BLaER1 treated with 17β-estradiol and CSF1 and Interleukin-3, amounts not matched to agents 10 nM and 100 nM (cell line): ENCODE measurements at regions not wholly inside any gene's neighbourhood (a gene's known extent, or its start where the extent isn't known, plus 50 kb on each side); places are given as distances from the start of the nearest gene placed in this dataset.

Source experiments
- H3K27ac ChIP-seq, 11 experiments: shearing (Covaris generic); formaldehyde crosslinking; 2 replicates each; pipeline ENCODE4 v1.8.1; 2022
- H3K27me3 ChIP-seq, 11 experiments: shearing (Covaris generic); formaldehyde crosslinking; 2 replicates each; pipeline ENCODE4 v1.8.1; 2022
- H3K36me3 ChIP-seq, 11 experiments: shearing (Covaris generic); formaldehyde crosslinking; 2 replicates each; pipeline ENCODE4 v1.8.1; 2022
- H3K4me1 ChIP-seq, 10 experiments: shearing (Covaris generic); formaldehyde crosslinking; 2 replicates each; pipeline ENCODE4 v1.8.1; 2022
- H3K4me2 ChIP-seq, 11 experiments: shearing (Covaris generic); formaldehyde crosslinking; 2 replicates each; pipeline ENCODE4 v1.8.1; 2022
- H3K4me3 ChIP-seq, 10 experiments: shearing (Covaris generic); formaldehyde crosslinking; 2 replicates each; pipeline ENCODE4 v1.8.1; 2022
- H3K9ac ChIP-seq, 11 experiments: shearing (Covaris generic); formaldehyde crosslinking; 2 replicates each; pipeline ENCODE4 v1.8.1; 2022
- H3K9me3 ChIP-seq, 11 experiments: shearing (Covaris generic); formaldehyde crosslinking; replicated peaks in 1 of 11; 2 replicates each; pipeline ENCODE4 v1.8.1; 2022
- H4K20me1 ChIP-seq, 11 experiments: shearing (Covaris generic); formaldehyde crosslinking; 2 replicates each; pipeline ENCODE4 v1.8.1; 2022
- Cebpa-rat ChIP-seq, 11 experiments: shearing (Covaris generic); IDR thresholded peaks; 2 replicates each; pipeline ENCODE4 v1.8.1; 2022

GRCh38 chr5:135667204-135667603 lies 88.4 kb upstream of the CXCL14 start:
- Histone ChIP-seq H3K9ac (no peak overlapping the region), H3K4me1 (peaks cover 31 to 72% (median 57%) of the 10 kb centered on the region in 10 experiments), H4K20me1 (no peaks in the 10 kb centered on the region), H3K4me2 (peak overlapping the region; percentile 48 to 76 (median 71); a peak in 21 of 22 replicates), H3K27ac (peak overlapping the region in 8 of 11 experiments; percentile 0 to 70 (median 50); a peak in 12 of 22 replicates), H3K36me3 (no peaks in the 10 kb centered on the region), H3K4me3 (no peak overlapping the region), H3K27me3 (no peaks in the 10 kb centered on the region), H3K9me3 (no peaks in the 10 kb centered on the region)
- TF ChIP-seq Cebpa-rat (IDR thresholded peaks at IDR 0.05) = peak in 5 of 11 experiments; percentile 23 to 74 (median 46); a peak in 5 of 22 replicates

DNA sequence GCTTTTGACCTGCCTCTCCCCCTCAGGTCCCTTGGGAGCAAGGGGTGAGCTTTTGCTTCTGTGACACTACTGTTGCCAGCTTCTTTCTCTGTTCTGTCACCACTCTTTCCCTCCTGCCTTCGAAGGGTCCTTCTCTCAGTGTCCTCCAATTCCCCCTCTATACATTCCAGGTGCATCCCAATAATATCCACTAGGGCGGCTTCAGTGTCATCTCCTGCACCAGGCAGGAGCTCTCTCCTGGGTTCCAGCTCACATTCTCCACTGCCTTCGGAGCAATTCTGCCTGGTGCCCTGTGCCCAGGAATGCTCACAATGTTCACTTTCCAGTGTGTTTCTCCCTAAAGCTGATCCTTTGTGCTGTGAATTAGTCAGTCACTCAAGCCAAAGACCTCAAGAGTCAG lies 83.9 kb upstream of the CXCL14 start:
- peaks cover 21 to 52% (median 48%) of the 10 kb centered on the region in 10 experiments for H3K4me1 ChIP-seq
- no peak overlapping the region for H3K27ac ChIP-seq
- H3K9ac ChIP-seq = no peak overlapping the region
- TF ChIP-seq Cebpa-rat (IDR thresholded peaks at IDR 0.05) = no peak
- no peaks in the 10 kb centered on the region for H3K27me3 ChIP-seq
- no peaks in the 10 kb centered on the region for H4K20me1 ChIP-seq
- H3K4me2 ChIP-seq = peak overlapping the region in 8 of 11 experiments; percentile 20 to 71 (median 58); a peak in 16 of 22 replicates
- no peaks in the 10 kb centered on the region for H3K36me3 ChIP-seq
- H3K4me3 ChIP-seq = no peak overlapping the region
- H3K9me3 ChIP-seq = peaks cover 20 to 31% (median 23%) of the 10 kb centered on the region in 11 experiments

- Histone ChIP-seq H3K4me1 (peaks cover 19 to 46% (median 42%) of the 10 kb centered on the region in 10 experiments), H3K4me3 (no peak overlapping the region), H3K9me3 (peaks cover 20 to 35% (median 23%) of the 10 kb centered on the region in 11 experiments), H3K27me3 (no peaks in the 10 kb centered on the region), H3K36me3 (no peaks in the 10 kb centered on the region), H4K20me1 (no peaks in the 10 kb centered on the region), H3K9ac (no peak overlapping the region), H3K4me2 (peak overlapping the region in 8 of 11 experiments; percentile 20 to 71 (median 58); a peak in 16 of 22 replicates), H3K27ac (no peak overlapping the region)
- TF ChIP-seq Cebpa-rat (IDR thresholded peaks at IDR 0.05) = no peak
Observed at GRCh38 chr5:135662061-135662481, 83.3 kb upstream of the CXCL14 start.

DNA sequence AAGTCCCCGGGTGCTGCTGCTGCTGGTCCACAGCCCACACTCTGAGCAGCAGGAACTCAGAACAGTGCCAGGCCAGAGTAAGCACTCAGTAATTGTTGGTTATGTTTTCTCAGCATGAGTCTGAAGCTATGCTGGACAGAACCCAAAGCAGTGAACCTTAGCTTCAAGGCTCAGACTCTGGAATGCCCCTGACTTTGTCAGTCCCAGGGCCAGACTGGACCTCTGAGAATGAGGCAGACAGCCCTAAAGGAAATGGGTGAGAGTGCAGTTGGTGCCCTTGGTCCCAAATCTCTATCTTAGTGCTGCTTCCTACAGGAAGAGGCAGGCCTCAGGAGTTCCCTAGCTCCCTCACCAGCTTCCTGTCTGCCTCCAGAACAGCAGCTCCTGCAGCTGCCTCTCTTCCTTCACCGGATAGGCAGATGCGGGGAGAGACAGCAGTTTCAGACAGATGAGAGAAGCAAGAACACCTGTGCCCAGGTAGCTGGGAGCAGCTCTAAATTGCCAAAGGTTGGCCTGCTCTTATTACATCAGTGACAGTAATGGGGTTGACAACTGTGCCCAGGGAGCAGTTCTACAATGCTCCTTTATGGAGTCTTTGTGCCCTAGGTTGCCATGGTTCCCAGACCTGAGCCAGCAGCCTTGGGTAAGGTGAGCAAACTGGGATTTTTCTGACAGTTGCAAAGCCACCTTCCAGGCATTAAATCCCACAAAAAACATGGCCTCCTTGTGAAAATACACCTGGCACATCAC lies 82.2 kb upstream of the CXCL14 start:
- peak overlapping the region; percentile 25 to 74 (median 63); a peak in 20 of 22 replicates for H3K4me2 ChIP-seq
- H3K9ac ChIP-seq = no peak overlapping the region
- no peaks in the 10 kb centered on the region for H4K20me1 ChIP-seq
- H3K27me3 ChIP-seq = no peaks in the 10 kb centered on the region
- H3K9me3 ChIP-seq = peaks cover 20 to 35% (median 23%) of the 10 kb centered on the region in 11 experiments
- no peak overlapping the region for H3K4me3 ChIP-seq
- H3K4me1 ChIP-seq = peaks cover 9 to 35% (median 32%) of the 10 kb centered on the region in 10 experiments
- no peak for TF ChIP-seq Cebpa-rat (IDR thresholded peaks at IDR 0.05)
- 0 out of 22 replicates have a peak overlapping the region, but pooled peaks of 1 of the 11 experiments have one; percentile 32 for H3K27ac ChIP-seq
- no peaks in the 10 kb centered on the region for H3K36me3 ChIP-seq

DNA sequence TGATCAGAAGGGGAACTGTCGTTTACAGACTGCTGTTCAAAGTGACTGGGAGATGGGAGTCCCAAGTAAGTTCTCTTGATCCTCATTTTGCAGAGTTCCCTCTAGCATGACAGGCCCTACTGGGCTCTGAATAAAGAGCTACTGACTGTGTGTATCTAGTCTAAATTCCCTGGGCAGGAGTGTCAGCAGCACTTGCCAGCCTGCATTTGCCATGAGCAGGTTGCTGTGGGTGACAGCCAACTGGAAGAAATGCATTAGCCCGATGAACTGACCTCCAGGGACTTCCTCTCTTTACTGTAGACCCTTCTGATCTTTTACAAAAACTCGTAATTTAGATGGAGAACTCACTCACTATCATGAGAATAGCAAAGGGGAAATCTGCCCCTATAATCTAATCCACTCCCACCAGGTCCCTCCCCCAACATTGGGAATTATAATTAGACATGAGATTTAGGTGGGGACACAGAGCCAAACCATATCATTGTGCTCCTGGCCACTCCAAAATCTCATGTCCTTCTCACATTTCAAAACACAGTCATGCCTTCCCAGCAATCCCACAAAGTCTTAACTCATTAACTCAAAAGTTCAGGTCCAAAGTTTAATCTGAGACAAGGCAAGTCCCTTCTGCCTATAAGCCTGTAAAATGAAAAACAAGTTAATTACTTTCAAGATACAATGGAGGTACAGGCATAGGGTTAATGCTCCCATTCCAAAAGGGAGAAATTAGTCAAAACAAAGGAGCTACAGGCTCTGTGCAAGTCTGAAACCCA lies 78.9 kb upstream of the CXCL14 start:
- Histone ChIP-seq H3K27ac (no peak overlapping the region), H3K9ac (no peak overlapping the region), H4K20me1 (no peaks in the 10 kb centered on the region), H3K4me3 (no peak overlapping the region), H3K36me3 (no peaks in the 10 kb centered on the region), H3K4me1 (peaks cover 6 to 25% (median 22%) of the 10 kb centered on the region in 10 experiments; a peak in 19 of 20 replicates), H3K9me3 (peaks cover 20 to 44% (median 24%) of the 10 kb centered on the region in 11 experiments), H3K4me2 (no peak overlapping the region), H3K27me3 (no peaks in the 10 kb centered on the region)
- TF ChIP-seq Cebpa-rat (IDR thresholded peaks at IDR 0.05) = no peak

DNA sequence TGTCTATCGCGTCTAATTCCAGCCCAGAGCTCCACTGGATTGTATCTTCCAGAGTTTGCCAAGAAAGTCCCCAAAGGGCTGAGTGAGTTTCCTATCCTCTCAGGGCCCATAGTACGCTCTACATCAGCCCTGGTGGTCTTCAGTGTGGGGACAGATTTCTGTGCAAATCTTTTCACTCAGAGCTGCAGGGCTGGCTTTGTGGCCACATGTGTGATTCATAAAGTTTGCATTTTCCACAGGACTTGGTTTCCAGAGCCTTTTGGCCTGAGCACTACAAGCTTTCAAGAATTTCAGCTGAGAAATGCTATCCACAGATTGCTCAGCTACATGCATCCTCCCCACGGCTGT lies 76.7 kb upstream of the CXCL14 start:
- no peaks in the 10 kb centered on the region for H4K20me1 ChIP-seq

DNA sequence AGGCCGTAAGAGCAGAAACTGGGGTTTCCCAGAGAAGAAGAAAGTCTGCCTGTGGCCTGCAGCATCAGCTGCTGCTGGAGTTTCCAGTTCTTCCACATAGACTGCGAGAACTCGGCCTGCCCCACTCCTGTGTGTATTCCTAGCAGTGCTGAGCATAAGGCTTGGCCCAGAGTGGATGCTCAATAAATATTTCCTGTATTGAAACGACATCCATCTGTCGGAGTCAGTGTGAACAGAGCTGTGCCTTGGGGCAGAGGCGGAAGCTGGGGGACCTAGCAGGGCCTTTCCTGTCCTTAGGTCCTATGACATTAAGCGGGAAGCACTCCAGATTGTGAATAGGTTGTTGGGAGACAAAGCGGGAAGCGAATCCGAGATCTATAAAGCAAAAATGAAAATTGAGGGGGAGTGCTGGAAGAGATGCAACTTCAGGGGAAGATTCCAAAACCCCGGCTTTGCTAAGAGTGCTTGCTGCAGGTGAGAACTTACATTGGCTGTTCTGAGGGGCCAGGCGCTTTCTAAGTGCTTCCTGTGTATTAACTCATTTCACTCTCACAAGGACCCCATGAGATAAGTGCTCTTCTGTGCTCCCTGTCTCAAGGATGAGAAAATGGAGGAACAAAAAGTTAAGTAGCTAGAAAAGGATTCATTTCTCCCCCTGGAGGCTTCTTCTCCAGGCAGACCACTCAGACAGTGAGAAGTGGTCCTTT lies 76.1 kb upstream of the CXCL14 start:
- Histone ChIP-seq H3K9ac (no peak overlapping the region), H3K4me3 (no peak overlapping the region), H3K4me1 (no peaks in the 10 kb centered on the region), H3K27ac (no peak overlapping the region), H3K4me2 (no peak overlapping the region), H4K20me1 (no peaks in the 10 kb centered on the region), H3K9me3 (peaks cover 17 to 36% (median 20%) of the 10 kb centered on the region in 11 experiments), H3K36me3 (no peaks in the 10 kb centered on the region), H3K27me3 (no peaks in the 10 kb centered on the region)
- TF ChIP-seq Cebpa-rat (IDR thresholded peaks at IDR 0.05) = no peak

More for the DNA sequence above, 76.7 kb upstream of the CXCL14 start:
- Histone ChIP-seq H3K27me3 (no peaks in the 10 kb centered on the region), H3K36me3 (no peaks in the 10 kb centered on the region), H3K9ac (no peak overlapping the region), H3K4me3 (no peak overlapping the region), H3K4me1 (peaks cover 0 to 2% (median 0%) of the 10 kb centered on the region in 10 experiments; a peak in 5 of 20 replicates), H3K4me2 (no peak overlapping the region), H3K27ac (no peak overlapping the region), H3K9me3 (peaks cover 20 to 41% (median 24%) of the 10 kb centered on the region in 11 experiments)
- TF ChIP-seq Cebpa-rat (IDR thresholded peaks at IDR 0.05) = no peak

GRCh38 chr5:135651156-135651555 lies 72.4 kb upstream of the CXCL14 start:
- no peaks in the 10 kb centered on the region for H3K27me3 ChIP-seq
- H3K9me3 ChIP-seq = peaks cover 0 to 9% (median 0%) of the 10 kb centered on the region in 11 experiments; a peak in 3 of 22 replicates
- H3K4me2 ChIP-seq = no peak overlapping the region
- H4K20me1 ChIP-seq = no peaks in the 10 kb centered on the region
- H3K36me3 ChIP-seq = no peaks in the 10 kb centered on the region
- H3K4me1 ChIP-seq = no peaks in the 10 kb centered on the region
- no peak overlapping the region for H3K27ac ChIP-seq
- no peak overlapping the region for H3K9ac ChIP-seq
- no peak overlapping the region for H3K4me3 ChIP-seq
- TF ChIP-seq Cebpa-rat (IDR thresholded peaks at IDR 0.05) = no peak

DNA sequence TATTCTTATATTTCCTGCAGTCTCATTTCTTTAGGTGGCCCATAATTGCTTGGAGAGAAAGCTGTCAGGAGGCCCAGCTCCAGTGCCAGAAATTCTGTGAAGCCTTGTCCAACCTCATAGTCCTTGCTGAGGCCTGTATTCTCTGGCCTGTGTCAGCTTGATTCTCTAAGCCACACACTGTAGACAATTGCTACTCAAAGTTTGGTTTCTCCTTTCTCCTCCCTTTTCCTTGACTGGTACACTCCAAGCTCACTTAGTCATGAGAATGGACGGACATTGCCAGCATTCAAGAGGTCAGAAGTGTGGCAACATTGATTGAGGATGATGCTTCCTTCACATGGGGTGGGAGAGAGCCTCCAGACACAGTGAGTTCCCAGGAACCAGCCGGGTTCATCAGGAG lies 71.3 kb upstream of the CXCL14 start:
- H3K27ac ChIP-seq = no peak overlapping the region
- no peak overlapping the region for H3K9ac ChIP-seq
- H3K4me1 ChIP-seq = no peaks in the 10 kb centered on the region
- no peaks in the 10 kb centered on the region for H4K20me1 ChIP-seq
- H3K27me3 ChIP-seq = no peaks in the 10 kb centered on the region
- H3K4me3 ChIP-seq = no peak overlapping the region
- TF ChIP-seq Cebpa-rat (IDR thresholded peaks at IDR 0.05) = no peak
- no peak overlapping the region for H3K4me2 ChIP-seq
- H3K9me3 ChIP-seq = peaks cover 0 to 9% (median 0%) of the 10 kb centered on the region in 11 experiments; a peak in 3 of 22 replicates
- H3K36me3 ChIP-seq = no peaks in the 10 kb centered on the region
